A673 (cell line): ENCODE measurements at regions not wholly inside any gene's neighbourhood (a gene's known extent, or its start where the extent isn't known, plus 50 kb on each side); places are given as distances from the start of the nearest gene placed in this dataset.

Experiments used
- BruUV-seq: library from RNA; stranded (reverse); fragments of 400-500 nt; replicated peaks from 2 replicates; lab custom pipeline; 2021; lab: Mats Ljungman, UMichigan
- CTCF ChIA-PET: fragments of 300-600 bp; sonication (Branson Sonifier 250); formaldehyde crosslinking; loops from one replicate; lab custom pipeline; 2022; ENCODE audit warnings: antibody characterized with exemption; lab: Charles Lee
- POLR2A ChIA-PET: fragments of 300-600 bp; sonication (Branson Sonifier 250); formaldehyde crosslinking; loops from one replicate; lab custom pipeline; 2022; ENCODE audit warnings: antibody characterized with exemption; ENCODE audit not compliant: low non-redundant PET; lab: Charles Lee
- DNase-seq: peaks from one replicate; pipeline ENCODE4 v3.0.0-alpha.2; 2015; ENCODE audit warnings: low spot score
- H3K27ac ChIP-seq: fragments of 200-600 bp; sonication (generic); 2 replicates; pipeline ENCODE4 v1.5.1; 2016; ENCODE audit warnings: mixed run types, low read depth, mild to moderate bottlenecking, mixed read lengths, antibody characterized with exemption, low read length; ENCODE audit not compliant: poor library complexity, severe bottlenecking
- H3K27me3 ChIP-seq: fragments of 200-600 bp; sonication (generic); replicated peaks from 2 replicates; pipeline ENCODE4 v1.6.1; 2017; ENCODE audit warnings: mixed run types, low read depth, mild to moderate bottlenecking, mixed read lengths, antibody characterized with exemption, low read length; ENCODE audit not compliant: insufficient read depth, poor library complexity
- H3K36me3 ChIP-seq: fragments of 200-600 bp; sonication (generic); 2 replicates; pipeline ENCODE4 v1.6.1; 2016; ENCODE audit warnings: mixed run types, mild to moderate bottlenecking, mixed read lengths, antibody characterized with exemption, low read length; ENCODE audit not compliant: insufficient read depth, poor library complexity, severe bottlenecking
- H3K4me1 ChIP-seq: fragments of 200-600 bp; sonication (generic); 2 replicates; pipeline ENCODE4 v1.6.1; 2017; ENCODE audit warnings: mixed run types, mild to moderate bottlenecking, mixed read lengths, antibody characterized with exemption, low read length; ENCODE audit not compliant: insufficient read depth, poor library complexity, severe bottlenecking
- H3K4me3 ChIP-seq: fragments of 200-600 bp; sonication (generic); 2 replicates; pipeline ENCODE4 v1.5.1; 2016; ENCODE audit warnings: low read depth, mixed run types, mild to moderate bottlenecking, mixed read lengths, low read length; ENCODE audit not compliant: poor library complexity, severe bottlenecking
- H3K9me3 ChIP-seq: fragments of 200-600 bp; sonication (generic); 2 replicates; pipeline ENCODE4 v1.6.1; 2016; ENCODE audit warnings: mixed run types, low read depth, mild to moderate bottlenecking, mixed read lengths, antibody characterized with exemption, low read length; ENCODE audit not compliant: poor library complexity, severe bottlenecking
- EZH2 ChIP-seq: fragments of 200-600 bp; sonication (generic); IDR thresholded peaks from 2 replicates; pipeline ENCODE4 v1.6.1; 2017; ENCODE audit warnings: borderline replicate concordance, low read depth, mild to moderate bottlenecking, mixed read lengths, antibody characterized with exemption, low read length; ENCODE audit not compliant: poor library complexity, severe bottlenecking
- intact Hi-C: fragments of 100-400 bp; cut with micrococcal nuclease; formaldehyde crosslinking; loops from one replicate; pipeline ENCODE4 v1.10.0; 2022; ENCODE audit not compliant: unreplicated experiment
- TF ChIP-seq, protein P1 (sequence below): fragments of 300-800, 200-600 bp; sonication (generic); conservative IDR thresholded peaks from 2 replicates; pipeline ENCODE4 v1.5.1; 2017; ENCODE audit warnings: low read depth, mild to moderate bottlenecking, antibody characterized with exemption, low read length, moderate library complexity, mixed read lengths

DNA sequence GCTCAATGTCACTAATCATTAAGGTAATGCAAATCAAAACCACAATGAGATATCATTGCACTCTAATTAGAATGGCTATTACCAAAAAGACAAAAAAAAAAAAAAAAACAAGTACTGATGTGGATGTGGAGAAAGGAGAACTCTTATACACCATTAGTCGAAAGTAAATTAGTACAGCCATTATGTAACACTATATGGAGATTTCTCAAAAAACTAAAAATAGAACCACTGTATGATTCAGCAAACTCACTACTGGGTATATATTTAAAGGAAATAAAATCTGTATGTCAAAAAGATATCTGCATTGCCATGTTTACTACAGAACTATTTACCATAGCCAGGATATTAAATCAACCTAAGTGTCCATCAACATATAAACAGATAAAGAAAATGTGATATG is 265.4 kb upstream of the ARHGAP20 start:
- ChIA-PET POLR2A (no interaction called here), CTCF (no interaction called here)
- BruUV-seq: no TSS peak
- Histone ChIP-seq H3K27me3 (no peaks in the 10 kb centered on the region), H3K4me3 (no peak overlapping the region), H3K27ac (no peak overlapping the region), H3K36me3 (no peaks in the 10 kb centered on the region), H3K9me3 (peaks cover 11% of the 10 kb centered on the region), H3K4me1 (peaks cover 26% of the 10 kb centered on the region)
- TF ChIP-seq, protein P1, sequence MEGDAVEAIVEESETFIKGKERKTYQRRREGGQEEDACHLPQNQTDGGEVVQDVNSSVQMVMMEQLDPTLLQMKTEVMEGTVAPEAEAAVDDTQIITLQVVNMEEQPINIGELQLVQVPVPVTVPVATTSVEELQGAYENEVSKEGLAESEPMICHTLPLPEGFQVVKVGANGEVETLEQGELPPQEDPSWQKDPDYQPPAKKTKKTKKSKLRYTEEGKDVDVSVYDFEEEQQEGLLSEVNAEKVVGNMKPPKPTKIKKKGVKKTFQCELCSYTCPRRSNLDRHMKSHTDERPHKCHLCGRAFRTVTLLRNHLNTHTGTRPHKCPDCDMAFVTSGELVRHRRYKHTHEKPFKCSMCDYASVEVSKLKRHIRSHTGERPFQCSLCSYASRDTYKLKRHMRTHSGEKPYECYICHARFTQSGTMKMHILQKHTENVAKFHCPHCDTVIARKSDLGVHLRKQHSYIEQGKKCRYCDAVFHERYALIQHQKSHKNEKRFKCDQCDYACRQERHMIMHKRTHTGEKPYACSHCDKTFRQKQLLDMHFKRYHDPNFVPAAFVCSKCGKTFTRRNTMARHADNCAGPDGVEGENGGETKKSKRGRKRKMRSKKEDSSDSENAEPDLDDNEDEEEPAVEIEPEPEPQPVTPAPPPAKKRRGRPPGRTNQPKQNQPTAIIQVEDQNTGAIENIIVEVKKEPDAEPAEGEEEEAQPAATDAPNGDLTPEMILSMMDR: no peak
- TF ChIP-seq EZH2: no peak
- intact Hi-C loops: loop anchor here (2.0 to 5.0 kb wide), 2 partner anchors 253 to 265 kb away; partner anchors contain the start of gene ARHGAP20
- no peak for DNase-seq

DNA sequence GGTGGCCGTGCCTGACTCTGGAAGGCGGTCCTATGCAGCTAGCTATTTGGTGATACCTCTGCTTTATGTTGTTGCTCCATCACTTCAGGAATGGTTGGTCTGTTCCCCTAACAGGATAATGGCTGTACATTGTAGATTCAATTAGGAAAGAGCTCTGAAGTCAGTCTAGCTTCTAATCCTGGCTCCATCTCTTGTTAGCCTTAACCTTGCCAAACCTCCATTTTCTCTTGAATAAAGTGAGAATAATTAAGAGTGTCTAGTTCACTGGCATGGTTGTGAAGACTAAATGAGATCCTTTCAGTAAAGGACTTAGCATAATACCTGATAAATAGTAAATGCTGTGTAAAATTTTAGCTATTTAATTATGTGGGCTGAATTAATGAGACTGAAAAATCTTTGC is 262.5 kb upstream of the ARHGAP20 start:
- no peak overlapping the region for H3K4me3 ChIP-seq
- peak; percentile 49 for DNase-seq
- no peaks in the 10 kb centered on the region for H3K27me3 ChIP-seq
- intact Hi-C loops: loop anchor here (1.0 to 5.0 kb wide), 2 partner anchors 262 to 619 kb away; partner anchors contain the start of gene ARHGAP20
- H3K27ac ChIP-seq: peak overlapping the region; percentile 86
- no TSS peak for BruUV-seq
- H3K4me1 ChIP-seq: peaks cover 34% of the 10 kb centered on the region
- TF ChIP-seq, protein P1: no peak
- TF ChIP-seq EZH2: no peak
- ChIA-PET POLR2A (interaction anchor here (0.6 kb wide), 1 partner anchor 404 kb away, joined by 3 read pairs; no protein-coding TSS in a partner anchor), CTCF (no interaction called here)
- no peaks in the 10 kb centered on the region for H3K36me3 ChIP-seq
- H3K9me3 ChIP-seq: peaks cover 11% of the 10 kb centered on the region

DNA sequence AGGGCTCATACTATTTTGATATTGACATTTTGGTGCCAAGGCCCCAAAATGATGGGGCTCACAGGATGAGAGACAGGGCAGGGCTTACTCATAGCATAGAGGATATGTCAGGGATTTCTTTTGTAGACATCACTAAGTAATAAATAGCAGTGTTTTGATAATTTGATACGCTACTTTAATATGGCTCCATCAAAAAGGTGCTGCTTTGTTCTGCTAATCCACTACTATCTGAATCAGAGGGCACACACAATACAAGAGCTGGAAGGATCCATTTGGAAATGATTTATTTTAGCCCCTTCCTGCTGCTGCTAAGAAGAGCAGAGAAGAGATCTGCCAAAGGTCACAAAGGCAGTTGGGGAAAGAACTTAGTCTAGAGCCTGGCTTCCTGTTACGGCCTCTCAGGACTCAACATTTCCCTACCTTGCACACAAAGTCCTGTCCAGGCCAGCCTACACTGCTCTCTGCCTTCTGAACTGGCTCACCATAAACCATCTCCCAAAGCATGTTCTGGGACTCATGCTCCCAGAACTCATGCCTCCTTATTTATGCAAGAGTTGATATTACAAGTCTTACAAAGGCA is 261.3 kb upstream of the ARHGAP20 start:
- intact Hi-C loops: no loop called here
- DNase-seq: peak; percentile 53
- H3K27ac ChIP-seq: peak overlapping the region; percentile 9
- no peak for TF ChIP-seq EZH2
- TF ChIP-seq, protein P1: no peak
- H3K36me3 ChIP-seq: no peaks in the 10 kb centered on the region
- ChIA-PET POLR2A (no interaction called here), CTCF (no interaction called here)
- H3K27me3 ChIP-seq: no peaks in the 10 kb centered on the region
- H3K4me1 ChIP-seq: peaks cover 37% of the 10 kb centered on the region
- no TSS peak for BruUV-seq
- no peak overlapping the region for H3K4me3 ChIP-seq
- H3K9me3 ChIP-seq: peaks cover 4% of the 10 kb centered on the region
